Neural progenitor cell (in vitro differentiated cells): ENCODE measurements at regions not wholly inside any gene's neighbourhood (a gene's known extent, or its start where the extent isn't known, plus 50 kb on each side); places are given as distances from the start of the nearest gene placed in this dataset.

ENCODE experiments used
- EZH2 ChIP-seq: fragments of 200-600 bp; sonication (generic); IDR thresholded peaks from 2 replicates; pipeline ENCODE4 v1.6.1; 2017; ENCODE audit warnings: antibody characterized with exemption, mild to moderate bottlenecking, moderate library complexity
- TF ChIP-seq, protein P1 (sequence below): fragments of 200-600 bp; sonication (generic); IDR thresholded peaks from 2 replicates; pipeline ENCODE4 v1.5.1; 2017; ENCODE audit warnings: antibody characterized with exemption, mild to moderate bottlenecking

DNA sequence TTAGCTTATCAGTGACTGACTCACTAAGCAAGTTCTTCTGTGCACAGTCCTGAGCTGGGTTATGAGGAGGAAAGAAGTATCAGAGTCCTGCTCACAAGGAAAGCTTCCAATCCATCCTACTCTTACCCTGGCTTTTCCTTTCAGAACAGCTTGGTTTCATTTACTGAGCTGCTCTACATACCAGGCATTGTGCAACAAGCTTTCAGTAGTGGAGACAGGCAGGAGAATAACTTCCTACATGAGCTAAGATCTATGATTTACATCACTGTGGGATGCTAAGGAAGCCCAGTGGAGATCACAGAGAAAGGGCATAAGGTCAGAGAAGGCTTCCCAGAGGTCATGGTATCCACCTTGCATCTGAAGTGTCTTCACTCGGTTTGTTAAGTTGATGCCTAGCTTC, 144.5 kb downstream of the MAP3K7 start:
- TF ChIP-seq, protein P1, sequence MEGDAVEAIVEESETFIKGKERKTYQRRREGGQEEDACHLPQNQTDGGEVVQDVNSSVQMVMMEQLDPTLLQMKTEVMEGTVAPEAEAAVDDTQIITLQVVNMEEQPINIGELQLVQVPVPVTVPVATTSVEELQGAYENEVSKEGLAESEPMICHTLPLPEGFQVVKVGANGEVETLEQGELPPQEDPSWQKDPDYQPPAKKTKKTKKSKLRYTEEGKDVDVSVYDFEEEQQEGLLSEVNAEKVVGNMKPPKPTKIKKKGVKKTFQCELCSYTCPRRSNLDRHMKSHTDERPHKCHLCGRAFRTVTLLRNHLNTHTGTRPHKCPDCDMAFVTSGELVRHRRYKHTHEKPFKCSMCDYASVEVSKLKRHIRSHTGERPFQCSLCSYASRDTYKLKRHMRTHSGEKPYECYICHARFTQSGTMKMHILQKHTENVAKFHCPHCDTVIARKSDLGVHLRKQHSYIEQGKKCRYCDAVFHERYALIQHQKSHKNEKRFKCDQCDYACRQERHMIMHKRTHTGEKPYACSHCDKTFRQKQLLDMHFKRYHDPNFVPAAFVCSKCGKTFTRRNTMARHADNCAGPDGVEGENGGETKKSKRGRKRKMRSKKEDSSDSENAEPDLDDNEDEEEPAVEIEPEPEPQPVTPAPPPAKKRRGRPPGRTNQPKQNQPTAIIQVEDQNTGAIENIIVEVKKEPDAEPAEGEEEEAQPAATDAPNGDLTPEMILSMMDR = no peak
- TF ChIP-seq EZH2 = no peak
